GM18909 (cell line): ENCODE measurements at regions not wholly inside any gene's neighbourhood (a gene's known extent, or its start where the extent isn't known, plus 50 kb on each side); places are given as distances from the start of the nearest gene placed in this dataset.
A peak's percentile ranks its signal among the peaks of the same experiment; 100 is the strongest.
"Not testable (repeated sequence)": the region's sequence is repeated elsewhere in the genome, so short reads cannot be mapped to it uniquely, and the experiment has no call there.

Source experiments
- ATAC-seq: cut with Tn5 transposase; IDR thresholded peaks from one replicate; pipeline ENCODE4 v1.9.1; 2021; ENCODE audit warnings: mild to moderate bottlenecking; ENCODE audit not compliant: unreplicated experiment, poor library complexity

GRCh38 chr12:62166525-62166924, 93.7 kb upstream of the USP15 start:
- ATAC-seq, result no peak

GRCh38 chr12:62168411-62168810, 91.8 kb upstream of the USP15 start:
- no peak for ATAC-seq

GRCh38 chr12:62170241-62170640, 90.0 kb upstream of the USP15 start:
- ATAC-seq, result no peak

- ATAC-seq, result no peak
Measured at GRCh38 chr12:62190689-62191490, 69.3 kb upstream of the USP15 start.

- ATAC-seq, result no peak
Measured at GRCh38 chr12:62191491-62192179, 68.6 kb upstream of the USP15 start.

GRCh38 chr12:62192180-62192902, 67.9 kb upstream of the USP15 start:
- peak; percentile 93 for ATAC-seq

- ATAC-seq, result peak; percentile 6
Measured at GRCh38 chr12:62192903-62193250, 67.3 kb upstream of the USP15 start.

- ATAC-seq, result no peak
Measured at GRCh38 chr12:62194031-62194430, 66.2 kb upstream of the USP15 start.

GRCh38 chr12:62194616-62195015, 65.6 kb upstream of the USP15 start:
- no peak for ATAC-seq

GRCh38 chr12:62196146-62196545, 64.1 kb upstream of the USP15 start:
- no peak for ATAC-seq

GRCh38 chr12:62202861-62203260, 57.3 kb upstream of the USP15 start:
- ATAC-seq, result not testable (repeated sequence)

GRCh38 chr12:62205346-62205745, 54.9 kb upstream of the USP15 start:
- no peak for ATAC-seq

- no peak for ATAC-seq
Measured at GRCh38 chr12:62207248-62207647, 53.0 kb upstream of the USP15 start.
